ENCODE measurements at regions not wholly inside any gene's neighbourhood (a gene's known extent, or its start where the extent isn't known, plus 50 kb on each side); places are given as distances from the start of the nearest gene placed in this dataset.

- RAD21 ChIA-PET (ENCODE audit: low non-redundant PET in 1 of 2, low total read pairs in 2 of 2, uncharacterized antibody in 2 of 2, unreplicated experiment in 2 of 2): no interaction called here
- Histone ChIP-seq H2AFZ (ENCODE audit: low read depth, low read length, poor library complexity, severe bottlenecking) (no peak overlapping the region), H3K27me3 (ENCODE audit: insufficient read depth, low read length) (no peaks in the 10 kb centered on the region), H4K20me1 (ENCODE audit: insufficient read depth) (no peaks in the 10 kb centered on the region), H3K36me3 (ENCODE audit: control insufficient read depth in 1 of 2, insufficient read depth in 2 of 2, low read length in 2 of 2) (no peaks in the 10 kb centered on the region), H3K9me3 (ENCODE audit: control insufficient read depth in 1 of 2, insufficient read depth in 1 of 2, low read depth in 1 of 2, low read length in 2 of 2) (peaks cover 0 to 6% of the 10 kb centered on the region in 2 experiments; a peak in 2 of 4 replicates), H3K4me1 (ENCODE audit: control insufficient read depth in 1 of 2, insufficient read depth in 2 of 2, low read length in 2 of 2) (no peaks in the 10 kb centered on the region), H3K9me2 (ENCODE audit: insufficient read depth) (no peaks in the 10 kb centered on the region), H3K4me3 (replicated peaks in 1 of 2; ENCODE audit: low read depth in 1 of 2, low read length in 2 of 2) (no peak overlapping the region), H3K79me2 (ENCODE audit: insufficient read depth, low read length) (no peaks in the 10 kb centered on the region), H3K4me2 (ENCODE audit: low read length) (no peak overlapping the region), H3K9ac (ENCODE audit: low read length) (no peak overlapping the region), H3K27ac (ENCODE audit: low read depth, low read length) (no peak overlapping the region)
- ATAC-seq: no peak
- no peak for DNase-seq (ENCODE audit: low read depth, low spot score)
- intact Hi-C loops (cut with micrococcal nuclease): no loop called here
- POLR2A ChIA-PET: no interaction called here
- TF ChIP-seq EGR1 (IDR thresholded peaks at IDR 0.05; ENCODE audit: low read depth) (no peak), CTCF (IDR thresholded peaks at IDR 0.05 in 2 of 3, conservative IDR thresholded peaks at IDR 0.05 in 1 of 3; ENCODE audit: borderline replicate concordance in 1 of 3, insufficient read depth in 1 of 3, low read depth in 2 of 3, low read length in 2 of 3) (no peak), EZH2 (IDR thresholded peaks at IDR 0.05) (no peak), POLR2AphosphoS5 (IDR thresholded peaks at IDR 0.05; ENCODE audit: low read depth, low read length) (no peak), CBX3 (IDR thresholded peaks at IDR 0.05; ENCODE audit: low read depth) (no peak), POLR2A (IDR thresholded peaks at IDR 0.05; ENCODE audit: borderline replicate concordance, extremely low read depth, insufficient read depth, insufficient read length) (no peak), ATF3 (IDR thresholded peaks at IDR 0.05) (no peak), TCF7L2 (IDR thresholded peaks at IDR 0.05; ENCODE audit: borderline replicate concordance, extremely low read depth, insufficient read depth, insufficient read length) (no peak), ZNF274 (IDR thresholded peaks at IDR 0.05; ENCODE audit: low read depth, low read length) (no peak), ZBTB33 (IDR thresholded peaks at IDR 0.05; ENCODE audit: extremely low read depth, insufficient replicate concordance, low read length) (no peak), YY1 (IDR thresholded peaks at IDR 0.05; ENCODE audit: extremely low read depth, insufficient replicate concordance, low read depth, low read length) (no peak), MAX (IDR thresholded peaks at IDR 0.05) (no peak), REST (IDR thresholded peaks at IDR 0.05; ENCODE audit: low read depth) (no peak), FOSL1 (IDR thresholded peaks at IDR 0.05; ENCODE audit: low read depth) (no peak), SIN3A (IDR thresholded peaks at IDR 0.05; ENCODE audit: low read depth) (no peak), SP1 (IDR thresholded peaks at IDR 0.05; ENCODE audit: low read depth) (no peak), EZH2phosphoT487 (IDR thresholded peaks at IDR 0.05; ENCODE audit: borderline replicate concordance) (no peak), ELF1 (IDR thresholded peaks at IDR 0.05; ENCODE audit: borderline replicate concordance, low read depth) (no peak)
- no TSS peak for BruUV-seq (replicated peaks)
- CTCF ChIA-PET: no interaction called here
Observed at GRCh38 chr1:5098981-5099385, 444.6 kb downstream of the AJAP1 start.

Measured in HCT116 (cell line).